Esophagus muscularis mucosa (tissue), 4 donors: ENCODE measurements at regions not wholly inside any gene's neighbourhood (a gene's known extent, or its start where the extent isn't known, plus 50 kb on each side); places are given as distances from the start of the nearest gene placed in this dataset.

Experiments
- DNase-seq: peaks from one replicate; pipeline ENCODE4 v3.0.0-alpha.2; 2017; ENCODE audit errors: extremely low spot score
- H3K27ac ChIP-seq, 4 donors: fragments of 200-600 bp; sonication (generic); replicated peaks in 1 of 4; 1 replicate in 3 of 4; 2 replicates in 1 of 4; pipeline ENCODE4 v1.5.1; 2016 to 2019; ENCODE audit warnings: mild to moderate bottlenecking in 1 of 4
- H3K27me3 ChIP-seq, 4 donors: fragments of 200-600 bp; sonication (generic); one replicate each; pipeline versions ENCODE4 v1.5.1 to v1.6.0; 2016 to 2019
- H3K36me3 ChIP-seq, 4 donors: fragments of 200-600 bp; sonication (generic); one replicate each; pipeline ENCODE4 v1.5.1; 2016 to 2019
- H3K4me1 ChIP-seq, 4 donors: fragments of 200-600 bp; sonication (generic); one replicate each; pipeline ENCODE4 v1.5.1; 2016 to 2019
- H3K4me3 ChIP-seq, 4 donors: fragments of 200-600 bp; sonication (generic); 1 replicate in 2 of 4; 2 replicates in 2 of 4; pipeline ENCODE4 v1.5.1; 2016 to 2019; ENCODE audit warnings: mild to moderate bottlenecking in 4 of 4, moderate library complexity in 1 of 4
- H3K9me3 ChIP-seq, 4 donors: fragments of 200-600 bp; sonication (generic); 1 replicate in 3 of 4; 2 replicates in 1 of 4; pipeline ENCODE4 v1.5.1; 2016 to 2019
- EP300 ChIP-seq: sonication (generic); formaldehyde crosslinking; IDR thresholded peaks from one replicate; pipeline ENCODE4 v1.6.1; 2017; ENCODE audit warnings: antibody characterized with exemption
- POLR2A ChIP-seq: fragments of 450-650 bp; IDR thresholded peaks from one replicate; pipeline ENCODE4 v1.6.1; 2017; ENCODE audit warnings: antibody characterized with exemption, moderate library complexity, mild to moderate bottlenecking, low read depth
- POLR2AphosphoS5 ChIP-seq, 2 donors: sonication (generic); formaldehyde crosslinking; IDR thresholded peaks; one replicate each; pipeline ENCODE4 v1.6.1; 2017; ENCODE audit warnings: antibody characterized with exemption in 2 of 2
- WGBS: methylation state at CpG from one replicate; pipeline ENCODE4 v1.1.5; 2018; 5-methylcytosine and 5-hydroxymethylcytosine counted together
- intact Hi-C: fragments of 100-400 bp; cut with DNase I; formaldehyde crosslinking; loops from one replicate; pipeline ENCODE4 v1.15.1; 2023
- TF ChIP-seq, protein P1 (sequence below), 3 experiments: fragments of 200-600 bp in 2 of 3; fragments of 450-650 bp in 1 of 3; sonication (generic) in 2 of 3; IDR thresholded peaks; one replicate each; pipeline ENCODE4 v1.5.1; 2017 to 2019; ENCODE audit warnings: antibody characterized with exemption in 3 of 3, mild to moderate bottlenecking in 2 of 3, moderate library complexity in 1 of 3

DNA sequence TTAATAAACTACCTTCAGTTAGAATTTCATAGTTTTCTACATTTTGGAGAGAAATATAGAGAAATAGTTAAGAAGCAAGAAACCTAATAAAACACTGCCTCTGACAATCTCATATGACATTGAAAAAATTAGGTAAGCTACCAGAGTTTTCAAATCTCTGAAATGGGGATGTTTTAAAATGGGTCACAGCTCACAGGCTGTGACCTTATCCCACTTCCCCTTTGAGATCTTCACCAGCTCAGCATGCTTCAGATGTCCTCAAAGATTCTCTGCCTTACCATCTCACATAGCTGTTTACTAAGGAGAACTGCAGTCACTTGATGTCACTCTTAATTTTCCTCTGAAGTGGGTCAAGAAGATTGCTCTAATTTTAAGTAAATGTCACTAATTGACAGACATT is 717.8 kb downstream of the JRKL start:
- H3K27ac ChIP-seq, result no peak overlapping the region
- no peaks in the 10 kb centered on the region for H3K36me3 ChIP-seq
- TF ChIP-seq EP300 (no peak), POLR2A (no peak), POLR2AphosphoS5 (IDR thresholded peaks at IDR 0.05) (no peak)
- TF ChIP-seq, protein P1, sequence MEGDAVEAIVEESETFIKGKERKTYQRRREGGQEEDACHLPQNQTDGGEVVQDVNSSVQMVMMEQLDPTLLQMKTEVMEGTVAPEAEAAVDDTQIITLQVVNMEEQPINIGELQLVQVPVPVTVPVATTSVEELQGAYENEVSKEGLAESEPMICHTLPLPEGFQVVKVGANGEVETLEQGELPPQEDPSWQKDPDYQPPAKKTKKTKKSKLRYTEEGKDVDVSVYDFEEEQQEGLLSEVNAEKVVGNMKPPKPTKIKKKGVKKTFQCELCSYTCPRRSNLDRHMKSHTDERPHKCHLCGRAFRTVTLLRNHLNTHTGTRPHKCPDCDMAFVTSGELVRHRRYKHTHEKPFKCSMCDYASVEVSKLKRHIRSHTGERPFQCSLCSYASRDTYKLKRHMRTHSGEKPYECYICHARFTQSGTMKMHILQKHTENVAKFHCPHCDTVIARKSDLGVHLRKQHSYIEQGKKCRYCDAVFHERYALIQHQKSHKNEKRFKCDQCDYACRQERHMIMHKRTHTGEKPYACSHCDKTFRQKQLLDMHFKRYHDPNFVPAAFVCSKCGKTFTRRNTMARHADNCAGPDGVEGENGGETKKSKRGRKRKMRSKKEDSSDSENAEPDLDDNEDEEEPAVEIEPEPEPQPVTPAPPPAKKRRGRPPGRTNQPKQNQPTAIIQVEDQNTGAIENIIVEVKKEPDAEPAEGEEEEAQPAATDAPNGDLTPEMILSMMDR (IDR thresholded peaks at IDR 0.05), result no peak
- no peaks in the 10 kb centered on the region for H3K27me3 ChIP-seq
- intact Hi-C loops, result no loop called here
- H3K4me3 ChIP-seq, result no peak overlapping the region
- H3K4me1 ChIP-seq, result no peaks in the 10 kb centered on the region
- no peaks in the 10 kb centered on the region for H3K9me3 ChIP-seq
- no peak for DNase-seq

DNA sequence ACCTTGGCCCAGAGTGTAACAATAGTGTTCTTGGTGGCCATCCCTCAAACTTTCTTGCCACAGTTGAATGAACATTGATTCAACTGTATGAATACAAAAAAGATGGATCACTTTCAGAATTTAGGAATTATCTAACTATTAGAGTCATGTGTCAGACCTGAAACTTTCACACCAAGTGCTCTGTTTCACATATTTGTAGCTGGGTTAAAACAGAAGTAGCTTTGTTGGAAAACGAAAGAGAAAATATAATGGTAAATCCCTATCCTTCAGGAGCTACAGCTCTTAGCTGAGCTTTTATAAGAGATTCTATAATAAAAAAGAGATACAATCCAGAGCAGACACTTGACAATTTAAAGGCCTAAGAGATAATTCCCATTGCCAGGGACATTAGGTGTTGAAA is 719.3 kb downstream of the JRKL start:
- WGBS, result 52% methylated on average over 1 of the region's 1 CpG
- no peaks in the 10 kb centered on the region for H3K36me3 ChIP-seq
- H3K27ac ChIP-seq, result no peak overlapping the region
- TF ChIP-seq, protein P1 (IDR thresholded peaks at IDR 0.05), result no peak
- TF ChIP-seq EP300 (no peak), POLR2AphosphoS5 (IDR thresholded peaks at IDR 0.05) (no peak), POLR2A (no peak)
- H3K4me3 ChIP-seq, result no peak overlapping the region
- H3K4me1 ChIP-seq, result no peaks in the 10 kb centered on the region
- intact Hi-C loops, result no loop called here
- no peaks in the 10 kb centered on the region for H3K27me3 ChIP-seq
- no peak for DNase-seq
- no peaks in the 10 kb centered on the region for H3K9me3 ChIP-seq

DNA sequence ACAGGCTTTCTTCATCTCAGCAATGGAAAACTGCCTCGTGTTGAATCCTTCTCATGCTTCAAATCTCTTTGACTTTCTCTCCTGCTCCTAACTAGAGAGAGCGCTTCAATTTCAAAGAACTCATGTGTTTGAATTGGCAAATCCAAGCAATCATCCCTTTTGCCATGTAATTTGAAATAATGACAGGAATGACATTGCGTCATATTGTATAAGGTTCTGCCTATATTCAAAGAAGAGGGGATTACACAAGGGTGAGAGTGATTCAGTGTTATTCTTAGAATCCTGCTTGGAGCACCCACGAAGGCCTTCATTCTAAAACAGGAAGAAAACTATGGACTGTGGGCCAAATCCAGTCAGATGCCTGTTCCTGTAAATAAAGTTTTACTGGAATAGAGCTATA is 720.6 kb downstream of the JRKL start:
- H3K36me3 ChIP-seq, result no peaks in the 10 kb centered on the region
- DNase-seq, result no peak
- no peaks in the 10 kb centered on the region for H3K27me3 ChIP-seq
- WGBS, result 81% methylated on average over 4 of the region's 4 CpGs
- TF ChIP-seq POLR2A (no peak), POLR2AphosphoS5 (IDR thresholded peaks at IDR 0.05) (no peak), EP300 (no peak)
- TF ChIP-seq, protein P1 (IDR thresholded peaks at IDR 0.05), result no peak
- no peaks in the 10 kb centered on the region for H3K9me3 ChIP-seq
- H3K4me1 ChIP-seq, result no peaks in the 10 kb centered on the region
- intact Hi-C loops, result no loop called here
- no peak overlapping the region for H3K27ac ChIP-seq
- H3K4me3 ChIP-seq, result no peak overlapping the region

DNA sequence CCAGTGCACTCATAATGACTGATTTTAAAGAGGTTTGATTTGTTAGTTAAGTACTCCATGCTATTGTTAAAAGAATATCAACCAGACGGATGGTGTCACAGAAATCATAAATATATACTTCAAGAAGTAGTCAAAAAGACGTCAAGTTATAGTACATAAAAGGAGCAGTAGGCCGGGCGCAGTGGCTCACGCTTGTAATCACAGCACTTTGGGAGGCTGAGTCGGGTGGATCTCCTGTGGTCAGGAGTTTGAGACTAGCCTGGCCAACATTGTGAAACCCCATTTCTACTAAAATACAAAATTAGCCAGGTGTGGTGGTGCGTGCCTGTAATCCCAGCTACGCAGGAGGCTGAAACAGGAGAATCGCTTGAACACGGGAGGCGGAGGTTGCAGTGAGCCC is 721.7 kb downstream of the JRKL start:
- no peak for DNase-seq
- Histone ChIP-seq H3K27ac (no peak overlapping the region), H3K27me3 (no peaks in the 10 kb centered on the region), H3K4me1 (no peaks in the 10 kb centered on the region), H3K4me3 (no peak overlapping the region), H3K36me3 (no peaks in the 10 kb centered on the region), H3K9me3 (no peaks in the 10 kb centered on the region)
- TF ChIP-seq EP300, result no peak
- TF ChIP-seq POLR2A, result no peak
- TF ChIP-seq, protein P1 (IDR thresholded peaks at IDR 0.05), result no peak
- TF ChIP-seq POLR2AphosphoS5 (IDR thresholded peaks at IDR 0.05), result no peak
- intact Hi-C loops, result no loop called here
- WGBS, result 89% methylated on average over 11 of the region's 11 CpGs

DNA sequence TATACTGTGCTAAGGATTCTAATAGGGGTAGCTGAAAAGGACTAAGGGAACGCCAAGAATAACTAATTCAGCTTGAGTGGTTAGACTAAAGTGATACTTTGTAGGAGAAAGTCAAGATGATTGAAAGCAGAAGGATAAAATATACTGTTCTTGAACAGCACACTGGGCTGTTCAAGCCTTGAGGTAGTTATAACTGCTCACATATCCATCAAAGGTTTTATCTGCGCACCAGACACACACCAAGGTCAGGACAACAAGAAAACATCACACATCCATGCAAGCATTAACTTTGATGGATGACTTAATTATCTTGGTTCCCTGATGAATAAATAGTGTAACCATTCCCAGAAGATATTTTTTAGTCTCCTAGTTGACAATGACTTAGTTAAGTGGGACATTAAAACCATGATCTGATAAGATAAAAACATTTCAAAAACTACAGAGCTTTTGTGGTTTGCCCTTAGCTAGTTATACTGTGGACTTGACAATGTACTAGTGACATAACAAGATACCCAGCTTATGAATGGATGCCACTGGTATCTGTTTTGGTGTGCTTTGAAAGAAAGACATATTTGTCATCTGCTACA is 728.9 kb downstream of the JRKL start:
- no peaks in the 10 kb centered on the region for H3K27me3 ChIP-seq
- intact Hi-C loops, result no loop called here
- H3K27ac ChIP-seq, result no peak overlapping the region
- H3K4me1 ChIP-seq, result no peaks in the 10 kb centered on the region
- H3K4me3 ChIP-seq, result no peak overlapping the region
- DNase-seq, result no peak
- 79% methylated on average over 2 of the region's 2 CpGs for WGBS
- TF ChIP-seq, protein P1 (IDR thresholded peaks at IDR 0.05), result no peak
- TF ChIP-seq POLR2A (no peak), EP300 (no peak), POLR2AphosphoS5 (IDR thresholded peaks at IDR 0.05) (no peak)
- no peaks in the 10 kb centered on the region for H3K36me3 ChIP-seq
- no peaks in the 10 kb centered on the region for H3K9me3 ChIP-seq
